MM.1S (cell line): ENCODE measurements at regions not wholly inside any gene's neighbourhood (a gene's known extent, or its start where the extent isn't known, plus 50 kb on each side); places are given as distances from the start of the nearest gene placed in this dataset.

ENCODE experiments used
- CTCF ChIP-seq: fragments of 300-600 bp; sonication (generic); IDR thresholded peaks from 2 replicates; pipeline ENCODE4 v1.5.1; 2016; ENCODE audit warnings: antibody characterized with exemption, low read length, mixed read lengths
- EZH2 ChIP-seq: fragments of 300-600 bp; sonication (generic); optimal IDR thresholded peaks from 2 replicates; pipeline ENCODE3; 2017; ENCODE audit warnings: low read depth, mild to moderate bottlenecking, antibody characterized with exemption, low read length, mixed read lengths
- EZH2phosphoT487 ChIP-seq: fragments of 300-600 bp; sonication (generic); IDR thresholded peaks from 2 replicates; pipeline ENCODE4 v1.6.1; 2018; ENCODE audit warnings: antibody characterized with exemption, low read length

DNA sequence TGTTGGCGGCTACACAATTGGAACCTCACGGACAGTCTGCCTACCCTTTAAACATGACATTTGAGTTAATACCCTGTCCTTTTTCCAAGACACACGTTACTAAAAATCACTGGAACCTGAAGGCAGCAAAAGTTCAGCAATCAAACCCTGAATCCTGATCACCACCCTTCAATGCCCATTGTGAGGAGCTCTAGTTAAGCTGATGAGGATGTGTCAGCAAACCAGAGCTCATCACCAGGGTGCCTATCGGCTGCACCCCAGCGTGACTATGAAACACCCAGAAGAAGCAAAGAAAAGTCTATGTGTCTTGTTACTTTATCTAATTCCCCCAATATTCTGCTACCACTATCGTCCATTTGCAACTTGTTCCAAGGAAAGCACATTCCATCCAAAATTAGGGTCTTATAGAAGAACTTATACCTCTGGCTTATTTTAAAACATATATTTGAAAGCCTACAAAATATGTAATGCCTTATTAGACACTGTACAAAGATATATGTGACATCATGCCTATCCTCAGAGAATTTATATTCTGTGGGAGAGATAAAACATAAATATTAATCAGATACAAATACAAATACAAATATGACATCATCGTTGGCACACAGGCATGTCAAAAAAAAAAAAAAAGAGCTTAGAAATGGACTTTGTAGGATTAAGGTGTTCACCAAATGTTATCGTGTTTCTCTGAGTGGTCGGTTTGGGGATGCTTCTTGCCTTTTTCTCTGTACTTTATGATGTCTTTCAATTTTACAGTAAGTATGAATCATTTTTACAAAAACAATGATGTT lies 219.7 kb upstream of the SETMAR start:
- TF ChIP-seq EZH2, result no peak
- no peak for TF ChIP-seq CTCF
- TF ChIP-seq EZH2phosphoT487, result no peak
